Islet of Langerhans (tissue), 1 donor: ENCODE measurements at regions not wholly inside any gene's neighbourhood (a gene's known extent, or its start where the extent isn't known, plus 50 kb on each side); places are given as distances from the start of the nearest gene placed in this dataset.

Experiments used
- FAIRE-seq: peaks from one replicate; lab custom pipeline; 2011; peaks lifted over from hg19 to GRCh38; lab: Jason Lieb, UNC

DNA sequence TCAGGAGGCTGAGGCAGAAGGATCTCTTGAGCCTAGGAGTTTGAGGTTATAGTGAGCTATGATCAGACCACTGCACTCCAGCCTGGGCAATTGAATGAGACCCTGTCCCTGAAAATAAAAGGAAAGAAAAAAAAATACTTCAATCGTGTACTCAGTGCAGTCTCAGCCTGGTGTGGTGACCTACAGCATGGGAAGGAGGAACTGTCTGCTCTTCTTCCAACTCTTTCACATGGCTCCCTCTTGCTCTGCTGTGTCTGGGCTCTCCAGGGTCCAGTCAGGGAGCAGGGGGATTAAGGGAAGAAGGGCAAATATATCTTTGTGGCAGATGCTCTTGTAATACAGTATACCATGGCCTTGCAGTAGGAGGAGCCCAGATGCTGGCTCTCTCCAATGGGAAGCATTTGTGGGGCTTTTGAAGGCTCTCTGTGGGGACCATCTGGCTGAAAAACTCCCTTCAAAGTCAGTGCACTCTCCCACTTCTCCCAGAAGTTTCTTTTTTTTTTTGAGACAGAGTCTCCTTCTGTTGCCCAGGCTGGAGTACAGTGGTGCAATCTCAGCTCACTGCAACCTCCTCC, 76.6 kb upstream of the TMPO start:
- no peak for FAIRE-seq

DNA sequence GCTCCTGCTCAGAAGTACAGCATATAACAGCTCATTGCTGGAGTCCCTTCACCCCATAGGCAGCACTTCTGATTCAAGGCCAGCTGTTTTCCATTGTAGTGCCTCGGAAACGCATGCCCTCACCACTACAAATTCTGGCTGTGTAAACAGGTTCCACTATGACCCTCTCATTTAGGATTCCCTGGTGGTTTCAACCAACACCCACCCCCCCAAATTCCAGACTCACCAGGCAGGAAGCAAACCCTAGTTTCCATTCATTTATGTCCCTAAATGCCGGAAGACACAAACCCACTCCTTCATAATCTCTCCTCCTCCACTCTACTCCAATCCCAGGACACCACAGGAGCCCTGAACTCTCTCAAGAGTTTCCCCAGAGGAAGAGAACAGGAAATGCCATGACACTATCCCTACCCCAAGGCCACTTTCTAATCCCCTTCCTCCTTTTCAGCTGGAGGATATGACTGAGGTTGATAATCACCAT, 75.9 kb upstream of the TMPO start:
- no peak for FAIRE-seq

DNA sequence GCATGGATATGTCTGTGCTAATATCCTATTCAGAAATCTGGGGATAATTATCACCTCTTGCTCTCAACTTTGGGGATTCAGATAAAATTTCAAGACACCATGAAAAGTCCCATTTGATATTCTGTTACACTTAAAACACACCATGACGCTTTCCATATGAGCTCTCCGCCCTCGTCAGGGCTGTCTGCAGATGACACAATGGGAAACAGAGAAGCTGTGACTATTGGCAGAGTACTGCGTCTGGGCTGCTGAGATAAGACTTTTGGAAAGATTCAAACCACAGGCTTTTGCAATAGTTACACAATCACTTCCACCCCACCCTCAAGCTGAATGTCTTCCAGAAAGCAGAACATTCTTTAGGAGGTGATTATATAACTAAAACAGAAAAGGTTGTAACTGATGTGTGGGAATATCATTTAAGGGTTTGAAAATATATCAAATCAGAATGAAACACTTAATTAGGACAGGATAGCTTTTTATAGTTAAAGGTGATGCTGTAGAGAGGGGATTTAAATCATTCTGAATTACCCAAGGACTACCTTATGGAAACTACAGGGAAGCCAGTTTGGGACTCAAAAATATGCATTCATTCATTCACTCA, 75.3 kb upstream of the TMPO start:
- no peak for FAIRE-seq

DNA sequence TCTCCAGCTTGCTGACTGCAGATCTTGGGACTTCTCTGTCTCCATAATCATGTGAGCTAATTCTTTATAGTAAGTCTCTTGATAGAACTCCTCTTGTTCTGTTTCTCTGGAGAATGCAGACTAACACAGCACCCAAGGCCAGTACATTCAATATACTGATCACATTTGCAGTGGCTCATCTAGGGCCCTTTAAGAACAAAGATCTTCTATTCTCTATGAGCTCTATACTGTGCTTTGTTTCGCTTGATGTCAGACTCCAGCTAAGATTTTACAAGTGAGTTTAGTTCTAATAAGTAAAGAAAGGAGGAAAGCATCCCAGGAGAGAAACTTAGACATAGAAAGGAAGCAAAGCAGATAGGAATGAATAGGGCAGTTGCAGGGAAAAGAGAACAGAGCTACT, 69.3 kb upstream of the TMPO start:
- FAIRE-seq: no peak

DNA sequence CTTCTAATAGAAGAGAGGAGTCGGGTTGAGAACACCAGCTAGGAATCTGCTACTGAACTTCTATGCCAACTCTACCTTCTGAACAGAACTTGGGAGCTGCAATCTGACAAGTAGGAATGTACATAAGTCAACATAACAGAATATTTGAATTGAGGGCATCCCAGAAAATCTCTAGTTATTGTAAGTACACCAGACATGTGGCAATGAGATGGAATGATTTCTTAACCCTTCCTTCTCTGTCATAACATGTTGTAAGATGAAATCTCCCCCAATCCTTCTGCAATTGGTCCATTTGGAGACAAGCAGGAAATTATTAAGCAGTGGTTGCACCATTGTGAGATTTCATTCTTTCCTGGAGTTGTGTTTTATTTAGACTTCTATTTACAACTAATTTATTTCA, 68.7 kb upstream of the TMPO start:
- no peak for FAIRE-seq

DNA sequence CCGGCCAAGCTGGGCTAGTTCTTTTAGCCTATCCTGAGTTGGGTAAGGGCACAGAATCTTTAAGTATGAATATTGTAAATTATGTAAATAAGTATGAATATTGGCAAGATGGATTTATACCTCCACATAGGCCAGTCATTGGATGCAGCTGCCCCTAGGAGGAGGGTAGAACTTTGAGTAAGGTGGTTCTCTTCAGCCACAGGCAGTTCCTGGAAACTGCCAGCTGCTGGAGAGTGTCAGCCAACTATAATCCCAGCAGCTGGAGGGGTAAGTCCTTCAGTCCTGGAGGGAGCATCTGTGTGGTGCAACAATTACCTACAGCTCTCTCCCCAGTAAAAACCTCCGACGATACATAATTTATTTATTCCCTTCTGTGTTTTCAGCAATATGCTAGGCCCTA, 65.8 kb upstream of the TMPO start:
- no peak for FAIRE-seq

DNA sequence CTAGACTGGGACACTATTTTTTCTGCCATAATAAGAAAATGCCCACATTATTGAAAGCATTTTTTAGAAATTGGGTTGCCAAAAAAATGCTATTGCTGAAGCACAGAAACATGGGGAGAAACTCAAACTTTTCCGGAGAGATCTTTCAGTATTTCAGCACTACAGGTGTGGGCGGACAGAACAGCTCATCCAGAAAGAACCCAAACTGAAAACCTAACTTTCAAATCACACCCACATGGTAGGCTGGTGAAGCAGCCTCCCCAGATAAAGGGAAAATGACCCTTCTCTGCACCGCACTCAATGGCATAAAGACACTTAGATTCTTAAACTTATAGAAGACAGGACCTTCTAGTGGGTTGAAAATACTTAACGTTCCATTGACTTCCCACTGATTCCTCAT, 62.3 kb upstream of the TMPO start:
- no peak for FAIRE-seq

DNA sequence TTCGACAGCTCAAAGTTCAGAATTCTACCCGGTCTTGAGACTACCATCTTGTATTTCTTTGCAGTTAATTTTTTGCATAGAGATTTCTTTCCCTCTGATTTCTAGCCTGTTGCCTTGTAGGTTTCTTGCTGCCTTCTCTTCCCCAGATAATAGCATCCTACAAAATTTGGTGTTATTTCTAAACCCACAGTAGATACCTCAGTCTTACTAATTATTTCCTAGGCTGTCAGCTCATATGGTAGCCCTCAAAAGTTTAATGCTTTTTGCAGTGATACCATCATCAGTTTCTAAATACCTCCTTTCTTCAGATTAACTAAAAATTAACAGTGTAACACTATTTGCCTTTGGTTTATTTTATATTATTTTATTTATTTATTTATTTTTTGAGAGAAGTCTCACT, 61.9 kb upstream of the TMPO start:
- no peak for FAIRE-seq

DNA sequence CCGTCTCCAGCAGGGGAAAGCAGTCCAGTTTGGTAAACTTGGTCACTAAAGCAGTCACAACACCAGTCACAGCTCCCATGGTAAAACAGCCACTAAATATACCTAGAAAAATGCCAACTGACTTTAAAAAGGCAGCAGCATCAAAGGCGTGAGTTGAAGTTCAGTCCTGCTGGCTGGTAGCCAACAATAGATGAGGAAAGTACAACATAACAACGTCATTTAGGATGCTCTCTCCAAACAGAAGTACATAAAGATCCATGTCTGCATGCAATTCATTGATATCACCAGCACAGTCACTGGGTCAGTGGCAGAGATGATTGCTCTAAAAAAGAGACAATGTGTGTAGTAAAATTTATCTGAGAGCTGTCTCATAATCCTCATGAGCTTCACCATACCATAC, 59.3 kb upstream of the TMPO start:
- FAIRE-seq: no peak

DNA sequence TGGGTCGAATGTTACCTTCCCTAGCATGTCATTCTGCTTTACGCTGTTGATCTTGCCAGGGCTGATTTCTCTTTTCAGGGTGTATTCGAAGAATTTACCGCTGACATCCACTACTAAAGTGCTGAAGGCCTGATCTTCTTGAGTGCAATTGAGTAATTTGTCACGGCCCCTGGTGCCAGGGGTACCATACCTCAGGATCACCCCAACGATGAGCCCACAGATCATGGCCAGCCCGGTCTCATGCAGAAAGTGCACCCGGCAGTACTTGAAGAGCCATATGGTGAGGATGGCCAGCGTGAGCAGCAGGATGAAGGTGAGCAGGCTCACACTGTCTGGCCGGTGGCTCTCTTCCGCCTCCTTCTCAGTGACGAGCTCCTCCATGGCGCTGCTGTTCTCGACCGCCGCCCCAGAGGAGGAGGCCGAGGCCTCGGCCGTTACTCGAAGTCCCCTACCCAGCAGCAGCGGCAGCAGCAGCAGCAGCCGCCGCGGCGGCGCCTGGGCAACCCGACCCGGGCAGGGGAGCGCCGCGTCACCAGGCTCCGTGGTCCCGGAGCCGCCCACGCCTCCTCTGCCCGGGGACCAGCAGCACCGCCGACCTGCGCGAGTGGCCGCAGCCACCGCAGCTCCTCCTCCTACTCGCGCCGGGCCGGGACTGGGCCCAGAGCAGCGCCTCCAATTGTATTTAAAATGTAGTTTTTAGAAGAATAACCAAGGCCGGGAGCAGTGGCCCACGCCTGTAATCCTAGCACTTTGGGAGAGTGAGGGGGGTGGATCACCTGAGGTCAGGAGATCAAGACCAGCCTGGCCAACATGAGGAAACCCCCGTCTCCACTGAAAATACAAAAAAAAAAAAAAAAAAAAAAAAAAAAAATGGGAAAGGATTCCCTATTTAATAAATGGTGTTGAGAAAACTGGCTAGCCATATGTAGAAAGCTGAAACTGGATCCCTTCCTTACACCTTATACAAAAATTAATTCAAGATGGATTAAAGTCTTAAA, 58.5 kb upstream of the TMPO start:
- no peak for FAIRE-seq

DNA sequence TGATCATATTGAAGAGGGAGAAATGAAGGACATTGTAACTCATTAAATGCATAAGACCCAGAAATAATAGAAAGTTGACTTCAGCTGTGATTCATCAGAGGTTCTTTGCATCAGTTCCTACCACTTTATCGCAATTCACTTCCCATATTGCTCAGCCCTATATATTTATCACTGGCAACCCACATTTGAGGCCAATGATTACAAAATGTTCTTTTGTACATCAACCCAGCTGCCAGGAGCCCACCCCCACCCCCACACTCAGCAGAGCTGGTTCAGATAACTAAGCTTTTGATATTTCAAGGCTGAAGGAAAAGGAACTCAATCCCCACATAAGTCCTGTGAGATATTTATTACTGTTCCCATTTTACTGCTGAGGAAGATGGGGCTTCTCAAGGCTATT, 51.2 kb upstream of the TMPO start:
- FAIRE-seq: no peak

DNA sequence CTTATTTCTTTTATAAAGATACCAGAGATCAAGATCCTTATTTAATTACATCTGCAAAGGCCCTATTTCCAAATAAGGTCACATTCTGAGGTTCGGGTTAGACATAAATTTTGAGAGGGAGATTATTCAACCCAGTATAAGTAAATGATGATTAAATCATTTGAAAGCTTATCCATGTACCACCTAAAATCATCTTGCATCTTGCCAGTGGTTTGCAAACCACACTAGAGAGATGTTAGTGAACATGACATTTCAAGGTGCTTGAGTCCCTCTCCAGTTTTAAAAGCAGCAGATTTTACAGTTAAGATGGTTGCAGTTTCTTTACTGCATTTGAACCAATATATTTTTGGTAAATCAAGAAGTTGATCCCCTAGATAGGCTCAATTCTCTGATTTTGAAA, 49.9 kb upstream of the TMPO start:
- no peak for FAIRE-seq
